ENCODE measurements at regions not wholly inside any gene's neighbourhood (a gene's known extent, or its start where the extent isn't known, plus 50 kb on each side); places are given as distances from the start of the nearest gene placed in this dataset.
"Not testable (repeated sequence)": the region's sequence is repeated elsewhere in the genome, so short reads cannot be mapped to it uniquely, and the experiment has no call there.

GRCh38 chr15:38809621-38810020 lies 245.0 kb upstream of the RASGRP1 start:
- DNase-seq (ENCODE audit: low read depth in 2 of 2) = peak in 1 of 2 donors; percentile 50

GRCh38 chr15:38810686-38811085 lies 246.1 kb upstream of the RASGRP1 start:
- no peak for DNase-seq (ENCODE audit: low read depth in 2 of 2)

- not testable (repeated sequence) for DNase-seq (ENCODE audit: low read depth in 2 of 2)
Measured at GRCh38 chr15:38814254-38814653, 249.6 kb upstream of the RASGRP1 start.

GRCh38 chr15:38814891-38815290 lies 250.3 kb upstream of the RASGRP1 start:
- DNase-seq (ENCODE audit: low read depth in 2 of 2) = no peak

- DNase-seq (ENCODE audit: low read depth in 2 of 2) = peak; percentile 81 to 92
Measured at GRCh38 chr15:38817427-38818156, 253.0 kb upstream of the RASGRP1 start.

GRCh38 chr15:38818157-38818790 lies 253.7 kb upstream of the RASGRP1 start:
- no peak for DNase-seq (ENCODE audit: low read depth in 2 of 2)

- no peak for DNase-seq (ENCODE audit: low read depth in 2 of 2)
Measured at GRCh38 chr15:38819387-38819950, 254.9 kb upstream of the RASGRP1 start.

- DNase-seq (ENCODE audit: low read depth in 2 of 2) = peak; percentile 14 to 97
Measured at GRCh38 chr15:38823263-38823662, 258.6 kb upstream of the RASGRP1 start.

- peak in 1 of 2 donors; percentile 68 for DNase-seq (ENCODE audit: low read depth in 2 of 2)
Measured at GRCh38 chr15:38824719-38825118, 260.1 kb upstream of the RASGRP1 start.

GRCh38 chr15:38826880-38827279 lies 262.3 kb upstream of the RASGRP1 start:
- peak in 1 of 2 donors; percentile 14 for DNase-seq (ENCODE audit: low read depth in 2 of 2)

- DNase-seq (ENCODE audit: low read depth in 2 of 2) = peak; percentile 98 to 99
Measured at GRCh38 chr15:38828031-38828532, 263.5 kb upstream of the RASGRP1 start.

- peak; percentile 71 to 95 for DNase-seq (ENCODE audit: low read depth in 2 of 2)
Measured at GRCh38 chr15:38829086-38829485, 264.5 kb upstream of the RASGRP1 start.

GRCh38 chr15:38842226-38842625 lies 277.6 kb upstream of the RASGRP1 start:
- DNase-seq (ENCODE audit: low read depth in 2 of 2) = no peak

GRCh38 chr15:38843051-38843501 lies 278.5 kb upstream of the RASGRP1 start:
- peak in 1 of 2 donors; percentile 57 for DNase-seq (ENCODE audit: low read depth in 2 of 2)

- peak; percentile 91 to 92 for DNase-seq (ENCODE audit: low read depth in 2 of 2)
Measured at GRCh38 chr15:38843736-38844590, 279.3 kb upstream of the RASGRP1 start.

GRCh38 chr15:38844736-38845135 lies 280.1 kb upstream of the RASGRP1 start:
- DNase-seq (ENCODE audit: low read depth in 2 of 2) = peak; percentile 33 to 50

- no peak for DNase-seq (ENCODE audit: low read depth in 2 of 2)
Measured at GRCh38 chr15:38846346-38846745, 281.7 kb upstream of the RASGRP1 start.

- no peak for DNase-seq (ENCODE audit: low read depth in 2 of 2)
Measured at GRCh38 chr15:38847666-38848065, 283.1 kb upstream of the RASGRP1 start.

GRCh38 chr15:38849046-38849445 lies 284.4 kb upstream of the RASGRP1 start:
- DNase-seq (ENCODE audit: low read depth in 2 of 2) = no peak

GRCh38 chr15:38852188-38852587 lies 287.6 kb upstream of the RASGRP1 start:
- not testable (repeated sequence) for DNase-seq (ENCODE audit: low read depth in 2 of 2)

GRCh38 chr15:38853608-38854007 lies 289.0 kb upstream of the RASGRP1 start:
- peak; percentile 51 to 58 for DNase-seq (ENCODE audit: low read depth in 2 of 2)
